HG03064 (cell line): ENCODE measurements at regions not wholly inside any gene's neighbourhood (a gene's known extent, or its start where the extent isn't known, plus 50 kb on each side); places are given as distances from the start of the nearest gene placed in this dataset.
"Not testable (repeated sequence)": the region's sequence is repeated elsewhere in the genome, so short reads cannot be mapped to it uniquely, and the experiment has no call there.

Experiments
- ATAC-seq: cut with Tn5 transposase; IDR thresholded peaks from one replicate; pipeline ENCODE4 v1.9.1; 2021; ENCODE audit warnings: low read depth; ENCODE audit not compliant: unreplicated experiment

- no peak for ATAC-seq
Observed at GRCh38 chr13:82480415-82480814, 1401.9 kb downstream of the SLITRK1 start.

- no peak for ATAC-seq
Observed at GRCh38 chr13:82477436-82477835, 1404.8 kb downstream of the SLITRK1 start.

- no peak for ATAC-seq
Observed at GRCh38 chr13:82467626-82468025, 1414.6 kb downstream of the SLITRK1 start.

- not testable (repeated sequence) for ATAC-seq
Observed at GRCh38 chr13:82459575-82459974, 1422.7 kb downstream of the SLITRK1 start.

GRCh38 chr13:82458169-82458568 lies 1424.1 kb downstream of the SLITRK1 start:
- no peak for ATAC-seq

- ATAC-seq, result not testable (repeated sequence)
Observed at GRCh38 chr13:82457548-82457947, 1424.7 kb downstream of the SLITRK1 start.

GRCh38 chr13:82447416-82448077 lies 1434.7 kb downstream of the SLITRK1 start:
- no peak for ATAC-seq

- ATAC-seq, result no peak
Observed at GRCh38 chr13:82439159-82439904, 1442.9 kb downstream of the SLITRK1 start.

- no peak for ATAC-seq
Observed at GRCh38 chr13:82438320-82438719, 1444.0 kb downstream of the SLITRK1 start.

GRCh38 chr13:82436099-82436585 lies 1446.1 kb downstream of the SLITRK1 start:
- ATAC-seq, result no peak

- ATAC-seq, result no peak
Observed at GRCh38 chr13:82432949-82433348, 1449.3 kb downstream of the SLITRK1 start.

- no peak for ATAC-seq
Observed at GRCh38 chr13:82412749-82413148, 1469.5 kb downstream of the SLITRK1 start.

GRCh38 chr13:82407321-82407720 lies 1475.0 kb downstream of the SLITRK1 start:
- no peak for ATAC-seq

- no peak for ATAC-seq
Observed at GRCh38 chr13:82374719-82375118, 1507.6 kb downstream of the SLITRK1 start.

- ATAC-seq, result no peak
Observed at GRCh38 chr13:82370316-82370715, 1512.0 kb downstream of the SLITRK1 start.

- ATAC-seq, result no peak
Observed at GRCh38 chr13:82364525-82364924, 1517.7 kb downstream of the SLITRK1 start.

- no peak for ATAC-seq
Observed at GRCh38 chr13:82358284-82358683, 1524.0 kb downstream of the SLITRK1 start.

GRCh38 chr13:82356667-82357410 lies 1525.4 kb downstream of the SLITRK1 start:
- no peak for ATAC-seq

- no peak for ATAC-seq
Observed at GRCh38 chr13:82344867-82345266, 1537.4 kb downstream of the SLITRK1 start.

- no peak for ATAC-seq
Observed at GRCh38 chr13:82341116-82341515, 1541.2 kb downstream of the SLITRK1 start.

GRCh38 chr13:82330499-82330898 lies 1551.8 kb downstream of the SLITRK1 start:
- ATAC-seq, result no peak
